Peyer's patch (tissue), 4 donors: ENCODE measurements at regions not wholly inside any gene's neighbourhood (a gene's known extent, or its start where the extent isn't known, plus 50 kb on each side); places are given as distances from the start of the nearest gene placed in this dataset.
"Not testable (repeated sequence)": the region's sequence is repeated elsewhere in the genome, so short reads cannot be mapped to it uniquely, and the experiment has no call there.

Experiments
- DNase-seq, 3 donors: peaks; one replicate each; pipeline ENCODE4 v3.0.0-alpha.2; 2017 to 2019
- H3K27ac ChIP-seq, 4 donors: fragments of 200-600 bp; sonication (generic); one replicate each; pipeline ENCODE4 v1.5.1; 2016 to 2019
- H3K27me3 ChIP-seq, 2 donors: fragments of 200-600 bp; sonication (generic); one replicate each; pipeline ENCODE4 v1.5.1; 2019
- H3K36me3 ChIP-seq, 3 donors: fragments of 200-600 bp; sonication (generic); one replicate each; pipeline ENCODE4 v1.5.1; 2016 to 2019
- H3K4me1 ChIP-seq, 4 donors: fragments of 200-600 bp; sonication (generic); one replicate each; pipeline ENCODE4 v1.5.1; 2016 to 2019
- H3K4me3 ChIP-seq, 4 donors: fragments of 200-600 bp; sonication (generic); 1 replicate in 3 of 4; 2 replicates in 1 of 4; pipeline ENCODE4 v1.5.1; 2016 to 2019; ENCODE audit warnings: mild to moderate bottlenecking in 1 of 4
- H3K9me3 ChIP-seq, 4 donors: fragments of 200-600 bp; sonication (generic); one replicate each; pipeline ENCODE4 v1.5.1; 2016 to 2019; ENCODE audit warnings: mild to moderate bottlenecking in 1 of 4
- POLR2A ChIP-seq, 2 donors: fragments of 450-650 bp; IDR thresholded peaks; one replicate each; pipeline ENCODE4 v1.5.1; 2017; ENCODE audit warnings: antibody characterized with exemption in 2 of 2, mild to moderate bottlenecking in 2 of 2, moderate library complexity in 2 of 2
- small RNA-seq, 2 donors: library from RNA; depleted of rRNA; stranded (forward); fragments of <200 nt; gene quantifications; one replicate each; pipeline ENCODE3, GENCODE V24; 2016
- TF ChIP-seq, protein P1 (sequence below), 6 experiments: fragments of 450-650 bp in 4 of 6; fragments of 200-600 bp in 2 of 6; sonication (generic) in 1 of 6; IDR thresholded peaks; one replicate each; pipeline ENCODE4 v1.5.1; 2017 to 2019; ENCODE audit warnings: antibody characterized with exemption in 6 of 6, mild to moderate bottlenecking in 3 of 6, moderate library complexity in 1 of 6

DNA sequence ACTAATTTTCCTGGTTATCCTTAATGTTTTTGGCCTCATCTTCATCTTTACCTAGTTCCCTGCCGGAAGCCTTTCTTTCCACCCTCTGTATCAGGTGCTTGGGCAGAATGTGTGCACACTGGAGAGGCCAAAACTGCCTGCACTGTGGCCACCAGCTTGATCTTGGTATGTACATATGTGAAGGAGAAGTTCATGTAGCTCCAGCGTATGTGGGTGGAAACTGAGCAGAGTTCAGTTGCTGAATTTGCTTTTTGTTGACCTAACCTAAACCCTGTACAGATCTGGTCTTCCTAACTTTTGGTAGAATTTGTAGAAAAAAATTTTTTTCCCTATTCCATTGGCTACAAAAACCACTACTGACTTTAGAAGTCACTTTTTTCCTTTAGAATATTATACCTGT lies 65.9 kb upstream of the IGSF10 start:
- H3K36me3 ChIP-seq: no peaks in the 10 kb centered on the region
- no peaks in the 10 kb centered on the region for H3K27me3 ChIP-seq
- no peak for DNase-seq
- H3K4me3 ChIP-seq: no peak overlapping the region
- H3K9me3 ChIP-seq: no peaks in the 10 kb centered on the region
- no peak overlapping the region for H3K27ac ChIP-seq
- no peaks in the 10 kb centered on the region for H3K4me1 ChIP-seq
- no peak for TF ChIP-seq POLR2A (IDR thresholded peaks at IDR 0.05)
- TF ChIP-seq, protein P1, sequence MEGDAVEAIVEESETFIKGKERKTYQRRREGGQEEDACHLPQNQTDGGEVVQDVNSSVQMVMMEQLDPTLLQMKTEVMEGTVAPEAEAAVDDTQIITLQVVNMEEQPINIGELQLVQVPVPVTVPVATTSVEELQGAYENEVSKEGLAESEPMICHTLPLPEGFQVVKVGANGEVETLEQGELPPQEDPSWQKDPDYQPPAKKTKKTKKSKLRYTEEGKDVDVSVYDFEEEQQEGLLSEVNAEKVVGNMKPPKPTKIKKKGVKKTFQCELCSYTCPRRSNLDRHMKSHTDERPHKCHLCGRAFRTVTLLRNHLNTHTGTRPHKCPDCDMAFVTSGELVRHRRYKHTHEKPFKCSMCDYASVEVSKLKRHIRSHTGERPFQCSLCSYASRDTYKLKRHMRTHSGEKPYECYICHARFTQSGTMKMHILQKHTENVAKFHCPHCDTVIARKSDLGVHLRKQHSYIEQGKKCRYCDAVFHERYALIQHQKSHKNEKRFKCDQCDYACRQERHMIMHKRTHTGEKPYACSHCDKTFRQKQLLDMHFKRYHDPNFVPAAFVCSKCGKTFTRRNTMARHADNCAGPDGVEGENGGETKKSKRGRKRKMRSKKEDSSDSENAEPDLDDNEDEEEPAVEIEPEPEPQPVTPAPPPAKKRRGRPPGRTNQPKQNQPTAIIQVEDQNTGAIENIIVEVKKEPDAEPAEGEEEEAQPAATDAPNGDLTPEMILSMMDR (IDR thresholded peaks at IDR 0.05): no peak

GRCh38 chr3:151520105-151520504 lies 59.2 kb upstream of the IGSF10 start:
- Histone ChIP-seq H3K27me3 (no peaks in the 10 kb centered on the region), H3K36me3 (no peaks in the 10 kb centered on the region), H3K27ac (no peak overlapping the region), H3K9me3 (no peaks in the 10 kb centered on the region), H3K4me3 (no peak overlapping the region), H3K4me1 (no peaks in the 10 kb centered on the region)
- DNase-seq: no peak
- no peak for TF ChIP-seq POLR2A (IDR thresholded peaks at IDR 0.05)
- TF ChIP-seq, protein P1 (IDR thresholded peaks at IDR 0.05): no peak

- H3K4me1 ChIP-seq, H3K9me3 ChIP-seq, H3K27ac ChIP-seq, H3K4me3 ChIP-seq, DNase-seq, H3K36me3 ChIP-seq, H3K27me3 ChIP-seq: not testable (repeated sequence)
Measured at GRCh38 chr3:151511433-151511832, 50.6 kb upstream of the IGSF10 start.

Small RNA genes lying in the stretch of these regions (small RNA-seq; reads per million reads assigned to genes)
- 0 reads per million in 2 donors for gene MIR5186
